Gastrocnemius medialis (tissue), 4 donors: ENCODE measurements at regions not wholly inside any gene's neighbourhood (a gene's known extent, or its start where the extent isn't known, plus 50 kb on each side); places are given as distances from the start of the nearest gene placed in this dataset.

Source experiments
- POLR2A ChIP-seq, 2 donors: fragments of 450-650 bp; IDR thresholded peaks; one replicate each; pipeline ENCODE4 v1.6.1; 2017; ENCODE audit warnings: antibody characterized with exemption in 2 of 2, mild to moderate bottlenecking in 2 of 2, moderate library complexity in 2 of 2
- TF ChIP-seq, protein P1 (sequence below), 5 experiments: fragments of 450-650 bp in 3 of 5; fragments of 200-600 bp in 2 of 5; sonication (generic) in 2 of 5; IDR thresholded peaks in 4 of 5; conservative IDR thresholded peaks in 1 of 5; 1 replicate in 4 of 5; 2 replicates in 1 of 5; pipeline ENCODE4 v1.5.1; 2016 to 2019; ENCODE audit warnings: antibody characterized with exemption in 5 of 5, mild to moderate bottlenecking in 3 of 5, moderate library complexity in 3 of 5

GRCh38 chr2:139925903-139926302 is 1145.7 kb upstream of the NXPH2 start:
- TF ChIP-seq, protein P1, sequence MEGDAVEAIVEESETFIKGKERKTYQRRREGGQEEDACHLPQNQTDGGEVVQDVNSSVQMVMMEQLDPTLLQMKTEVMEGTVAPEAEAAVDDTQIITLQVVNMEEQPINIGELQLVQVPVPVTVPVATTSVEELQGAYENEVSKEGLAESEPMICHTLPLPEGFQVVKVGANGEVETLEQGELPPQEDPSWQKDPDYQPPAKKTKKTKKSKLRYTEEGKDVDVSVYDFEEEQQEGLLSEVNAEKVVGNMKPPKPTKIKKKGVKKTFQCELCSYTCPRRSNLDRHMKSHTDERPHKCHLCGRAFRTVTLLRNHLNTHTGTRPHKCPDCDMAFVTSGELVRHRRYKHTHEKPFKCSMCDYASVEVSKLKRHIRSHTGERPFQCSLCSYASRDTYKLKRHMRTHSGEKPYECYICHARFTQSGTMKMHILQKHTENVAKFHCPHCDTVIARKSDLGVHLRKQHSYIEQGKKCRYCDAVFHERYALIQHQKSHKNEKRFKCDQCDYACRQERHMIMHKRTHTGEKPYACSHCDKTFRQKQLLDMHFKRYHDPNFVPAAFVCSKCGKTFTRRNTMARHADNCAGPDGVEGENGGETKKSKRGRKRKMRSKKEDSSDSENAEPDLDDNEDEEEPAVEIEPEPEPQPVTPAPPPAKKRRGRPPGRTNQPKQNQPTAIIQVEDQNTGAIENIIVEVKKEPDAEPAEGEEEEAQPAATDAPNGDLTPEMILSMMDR (IDR thresholded peaks at IDR 0.05 in 4 of 5, conservative IDR thresholded peaks at IDR 0.05 in 1 of 5) = no peak
- TF ChIP-seq POLR2A (IDR thresholded peaks at IDR 0.05) = no peak
